Upper lobe of right lung (tissue), 1 donor: ENCODE measurements at regions not wholly inside any gene's neighbourhood (a gene's known extent, or its start where the extent isn't known, plus 50 kb on each side); places are given as distances from the start of the nearest gene placed in this dataset.

Experiments used
- ATAC-seq: fragments of 200-7000 bp; cut with Tn5 transposase; one replicate; pipeline ENCODE4 v1.9.1; 2020; ENCODE audit warnings: mild to moderate bottlenecking, moderate library complexity
- DNase-seq: peaks from one replicate; pipeline ENCODE4 v3.0.0-alpha.2; 2020
- H3K27ac ChIP-seq: fragments of 200-600 bp; one replicate; pipeline ENCODE4 v1.8.0; 2022
- H3K27me3 ChIP-seq: fragments of 200-600 bp; one replicate; pipeline ENCODE4 v1.8.0; 2022; ENCODE audit warnings: mild to moderate bottlenecking
- H3K36me3 ChIP-seq: fragments of 200-600 bp; one replicate; pipeline ENCODE4 v1.8.0; 2022
- H3K4me1 ChIP-seq: fragments of 200-600 bp; one replicate; pipeline ENCODE4 v1.8.0; 2022
- H3K4me3 ChIP-seq: fragments of 200-600 bp; one replicate; pipeline ENCODE4 v1.8.0; 2022; ENCODE audit warnings: mild to moderate bottlenecking
- H3K9me3 ChIP-seq: fragments of 200-600 bp; one replicate; pipeline ENCODE4 v1.8.0; 2022
- CTCF ChIP-seq: fragments of 200-600 bp; IDR thresholded peaks from one replicate; pipeline ENCODE4 v1.8.0; 2022; ENCODE audit warnings: antibody characterized with exemption
- intact Hi-C: fragments of 100-400 bp; cut with DNase I; formaldehyde crosslinking; loops from one replicate; pipeline ENCODE4 v1.11.0; 2022
- donor health status: DM: no; HTN: yes; CAD: no; lungs with severe emphysema.

DNA sequence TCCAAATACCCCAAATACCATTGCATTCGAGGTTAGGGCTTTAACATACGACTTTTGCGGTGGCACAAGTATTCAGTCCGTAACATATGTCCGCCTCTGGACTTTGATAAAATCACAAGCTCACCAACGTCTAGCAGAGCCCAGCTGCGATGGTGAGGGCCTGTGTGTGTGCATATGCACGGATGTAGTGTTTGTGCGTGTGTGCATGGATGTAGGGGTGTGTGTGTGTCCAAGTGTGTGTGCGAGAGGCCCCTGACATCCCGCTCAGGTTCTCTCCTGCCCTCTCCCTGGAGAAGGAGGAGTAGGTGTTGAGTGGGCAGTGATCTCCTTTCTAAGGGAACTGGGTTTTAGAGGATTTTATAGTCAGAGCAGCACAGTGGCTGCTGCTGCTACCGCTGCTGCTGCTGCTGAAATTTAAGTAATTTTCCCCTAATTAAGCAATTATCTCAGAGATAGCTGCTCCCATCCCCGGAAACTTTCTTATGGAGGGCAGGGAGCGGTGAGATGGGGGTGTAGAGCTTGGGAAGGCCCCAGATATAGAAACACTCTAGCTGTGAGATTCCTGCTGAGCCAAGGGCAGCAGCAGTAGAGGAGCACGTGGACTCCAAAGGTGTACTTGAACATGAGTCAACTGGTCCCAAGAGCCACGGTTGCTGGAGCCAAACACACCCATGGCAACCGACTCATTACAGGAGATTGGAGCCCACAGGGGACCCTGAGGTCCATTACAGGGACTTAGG, 121.7 kb upstream of the SDK2 start:
- Histone ChIP-seq H3K27ac (no peak overlapping the region), H3K36me3 (no peaks in the 10 kb centered on the region), H3K4me3 (no peak overlapping the region), H3K9me3 (no peaks in the 10 kb centered on the region), H3K27me3 (no peaks in the 10 kb centered on the region), H3K4me1 (peaks cover 8% of the 10 kb centered on the region)
- TF ChIP-seq CTCF: no peak
- no peak for ATAC-seq
- intact Hi-C loops: no loop called here
- DNase-seq: no peak

DNA sequence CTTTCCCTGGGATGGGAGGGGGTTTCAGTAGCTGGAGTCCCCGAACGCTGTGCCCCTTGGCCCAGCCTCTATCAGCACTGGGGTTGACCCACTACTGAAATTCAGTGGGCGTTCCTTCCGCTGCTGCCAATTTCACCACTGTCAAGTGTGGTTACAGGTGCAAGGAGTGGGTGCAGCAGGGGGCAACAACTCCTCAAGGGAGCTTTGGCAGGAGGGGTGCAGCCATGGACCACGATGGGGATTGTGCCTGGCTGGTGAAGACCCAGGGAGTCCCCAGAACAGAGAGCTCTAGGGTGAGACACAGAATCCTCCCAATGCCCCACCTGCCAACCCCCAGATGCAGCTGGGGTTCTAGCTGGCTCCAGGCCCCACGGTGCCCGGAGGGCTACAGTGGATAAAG, 123.5 kb upstream of the SDK2 start:
- intact Hi-C loops: no loop called here
- ATAC-seq (no peak), DNase-seq (no peak)
- TF ChIP-seq CTCF: no peak
- H3K9me3 ChIP-seq: no peaks in the 10 kb centered on the region
- no peak overlapping the region for H3K4me3 ChIP-seq
- H3K27ac ChIP-seq: no peak overlapping the region
- H3K4me1 ChIP-seq: peaks cover 19% of the 10 kb centered on the region
- no peaks in the 10 kb centered on the region for H3K36me3 ChIP-seq
- H3K27me3 ChIP-seq: no peaks in the 10 kb centered on the region

DNA sequence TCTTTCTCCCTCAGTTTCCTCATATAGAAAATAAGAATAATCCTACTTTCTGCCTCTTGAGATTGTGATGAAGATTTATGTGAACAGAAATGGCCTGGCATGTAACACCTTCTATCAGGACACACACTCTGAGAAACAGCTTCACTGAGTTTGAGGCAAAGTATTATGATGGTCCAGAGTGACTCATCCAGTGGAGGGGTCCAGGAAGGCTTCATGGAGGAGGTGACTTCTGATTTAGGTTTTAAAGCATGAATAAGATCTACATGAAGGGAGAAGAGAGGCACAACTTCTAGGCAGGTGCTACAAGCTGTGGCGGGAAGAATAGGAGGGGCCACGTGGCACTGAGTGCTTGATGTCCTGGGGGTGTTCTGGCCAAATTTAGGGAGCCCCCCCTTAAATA, 124.4 kb upstream of the SDK2 start:
- peaks cover 19% of the 10 kb centered on the region for H3K4me1 ChIP-seq
- H3K4me3 ChIP-seq: no peak overlapping the region
- TF ChIP-seq CTCF: no peak
- no peaks in the 10 kb centered on the region for H3K36me3 ChIP-seq
- ATAC-seq: no peak
- DNase-seq: no peak
- H3K27me3 ChIP-seq: no peaks in the 10 kb centered on the region
- no peaks in the 10 kb centered on the region for H3K9me3 ChIP-seq
- intact Hi-C loops: no loop called here
- H3K27ac ChIP-seq: no peak overlapping the region

GRCh38 chr17:73769479-73769878, 125.2 kb upstream of the SDK2 start:
- Histone ChIP-seq H3K27me3 (no peaks in the 10 kb centered on the region), H3K4me3 (no peak overlapping the region), H3K36me3 (no peaks in the 10 kb centered on the region), H3K9me3 (no peaks in the 10 kb centered on the region), H3K4me1 (peaks cover 19% of the 10 kb centered on the region), H3K27ac (no peak overlapping the region)
- no peak for TF ChIP-seq CTCF
- DNase-seq (no peak), ATAC-seq (no peak)
- intact Hi-C loops: no loop called here

- TF ChIP-seq CTCF: no peak
- no peaks in the 10 kb centered on the region for H3K36me3 ChIP-seq
- H3K27me3 ChIP-seq: no peaks in the 10 kb centered on the region
- DNase-seq (peak; percentile 69), ATAC-seq (peak; percentile 61)
- intact Hi-C loops: no loop called here
- H3K4me3 ChIP-seq: no peak overlapping the region
- no peak overlapping the region for H3K27ac ChIP-seq
- no peaks in the 10 kb centered on the region for H3K9me3 ChIP-seq
- peaks cover 19% of the 10 kb centered on the region for H3K4me1 ChIP-seq
These were observed 126.0 kb upstream of the SDK2 start for GRCh38 chr17:73770115-73770848.
